K562 (cell line): ENCODE measurements at regions not wholly inside any gene's neighbourhood (a gene's known extent, or its start where the extent isn't known, plus 50 kb on each side); places are given as distances from the start of the nearest gene placed in this dataset.
A peak's percentile ranks its signal among the peaks of the same experiment; 100 is the strongest.

ENCODE experiments used
- BDP1 ChIP-seq: IDR thresholded peaks from 3 replicates; pipeline ENCODE4 v1.6.1; 2011; ENCODE audit not compliant: insufficient read length, insufficient read depth
- CBX5 ChIP-seq: IDR thresholded peaks from 2 replicates; pipeline ENCODE4 v1.6.1; 2014; ENCODE audit warnings: low read depth, borderline replicate concordance
- ELF4 ChIP-seq: fragments of 450-650 bp; formaldehyde crosslinking; IDR thresholded peaks from 2 replicates; pipeline ENCODE4 v1.4.0; 2022; ENCODE audit warnings: missing genetic modification characterization
- FOSL1 ChIP-seq: fragments of 200-800 bp; sonication (Bioruptor generic); conservative IDR thresholded peaks from 2 replicates; pipeline ENCODE4 v1.6.1; 2016; ENCODE audit warnings: missing genetic modification characterization, missing compliant biosample characterization
- FOXJ2 ChIP-seq: fragments of 200-800 bp; sonication (Bioruptor generic); IDR thresholded peaks from 2 replicates; pipeline ENCODE4 v1.6.1; 2016; ENCODE audit warnings: missing genetic modification characterization, missing compliant biosample characterization
- GTF3C2 ChIP-seq: IDR thresholded peaks from 3 replicates; pipeline ENCODE4 v1.6.1; 2011; ENCODE audit warnings: borderline replicate concordance, mild to moderate bottlenecking, moderate library complexity; ENCODE audit not compliant: insufficient read length; ENCODE audit errors: extremely low read depth
- KDM4B ChIP-seq, 2 experiments: fragments of 450-650 bp in 1 of 2; sonication (generic) in 1 of 2; IDR thresholded peaks; 2 replicates each; pipeline ENCODE4 v1.6.1; 2016 to 2017; ENCODE audit warnings: borderline replicate concordance in 2 of 2, antibody characterized with exemption in 1 of 2, low read depth in 1 of 2, mild to moderate bottlenecking in 1 of 2
- LARP7 ChIP-seq: fragments of 450-650 bp; IDR thresholded peaks from 2 replicates; pipeline ENCODE4 v1.6.1; 2016
- NR0B1 ChIP-seq: fragments of 450-650 bp; IDR thresholded peaks from one replicate; pipeline ENCODE4 v1.6.1; 2018; ENCODE audit warnings: mild to moderate bottlenecking, moderate library complexity; ENCODE audit not compliant: partially characterized antibody
- SIX5 ChIP-seq, 2 experiments: IDR thresholded peaks; 2 replicates each; pipeline ENCODE4 v1.6.1; 2011; ENCODE audit warnings: low read length in 2 of 2, borderline replicate concordance in 1 of 2, low read depth in 1 of 2, mild to moderate bottlenecking in 1 of 2, moderate library complexity in 1 of 2; ENCODE audit not compliant: insufficient read depth in 1 of 2
- SMAD1 ChIP-seq: fragments of 150-350 bp; IDR thresholded peaks from 2 replicates; pipeline ENCODE4 v1.6.1; 2014; ENCODE audit warnings: low read length, low read depth; ENCODE audit not compliant: partially characterized antibody
- TAL1 ChIP-seq: fragments of 450-650 bp; IDR thresholded peaks from 2 replicates; pipeline ENCODE4 v1.6.1; 2016; ENCODE audit warnings: mild to moderate bottlenecking
- U2AF1 ChIP-seq: fragments of 200-400 bp; formaldehyde crosslinking; optimal IDR thresholded peaks from 2 replicates; pipeline ENCODE3; 2017; ENCODE audit warnings: mild to moderate bottlenecking, low read depth, low read length, moderate library complexity
- ZFP1 ChIP-seq: fragments of 450-650 bp; formaldehyde crosslinking; IDR thresholded peaks from 2 replicates; pipeline ENCODE4 v1.4.0; 2020; ENCODE audit warnings: mild to moderate bottlenecking, mixed read lengths
- ZNF239 ChIP-seq: fragments of 250-450 bp; sonication (Bioruptor Pico); IDR thresholded peaks from 2 replicates; pipeline ENCODE4 v1.4.0; 2020; ENCODE audit warnings: mild to moderate bottlenecking
- ZNF785 ChIP-seq: fragments of 250-450 bp; sonication (Bioruptor Pico); IDR thresholded peaks from 2 replicates; pipeline ENCODE4 v1.4.0; 2020; ENCODE audit warnings: mild to moderate bottlenecking
- TF ChIP-seq, protein P1 (sequence below): IDR thresholded peaks from 2 replicates; pipeline ENCODE4 v1.6.1; 2014; ENCODE audit warnings: antibody characterized with exemption
- TF ChIP-seq, protein P2 (sequence below): fragments of 250-450 bp; sonication (Bioruptor Pico); IDR thresholded peaks from 2 replicates; pipeline ENCODE4 v1.8.0; 2021; ENCODE audit warnings: mild to moderate bottlenecking, moderate library complexity
- TF ChIP-seq, protein P3 (sequence below): fragments of 450-650 bp; IDR thresholded peaks from 2 replicates; pipeline ENCODE4 v1.7.0; 2016; ENCODE audit warnings: borderline replicate concordance

- TF ChIP-seq, protein P1, sequence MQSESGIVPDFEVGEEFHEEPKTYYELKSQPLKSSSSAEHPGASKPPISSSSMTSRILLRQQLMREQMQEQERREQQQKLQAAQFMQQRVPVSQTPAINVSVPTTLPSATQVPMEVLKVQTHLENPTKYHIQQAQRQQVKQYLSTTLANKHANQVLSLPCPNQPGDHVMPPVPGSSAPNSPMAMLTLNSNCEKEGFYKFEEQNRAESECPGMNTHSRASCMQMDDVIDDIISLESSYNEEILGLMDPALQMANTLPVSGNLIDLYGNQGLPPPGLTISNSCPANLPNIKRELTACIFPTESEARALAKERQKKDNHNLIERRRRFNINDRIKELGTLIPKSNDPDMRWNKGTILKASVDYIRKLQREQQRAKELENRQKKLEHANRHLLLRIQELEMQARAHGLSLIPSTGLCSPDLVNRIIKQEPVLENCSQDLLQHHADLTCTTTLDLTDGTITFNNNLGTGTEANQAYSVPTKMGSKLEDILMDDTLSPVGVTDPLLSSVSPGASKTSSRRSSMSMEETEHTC = no peak
- TF ChIP-seq FOXJ2 = peak; percentile 44; the same call in 1 of the 2 replicates
- TF ChIP-seq LARP7 = no peak
- TF ChIP-seq, protein P2, sequence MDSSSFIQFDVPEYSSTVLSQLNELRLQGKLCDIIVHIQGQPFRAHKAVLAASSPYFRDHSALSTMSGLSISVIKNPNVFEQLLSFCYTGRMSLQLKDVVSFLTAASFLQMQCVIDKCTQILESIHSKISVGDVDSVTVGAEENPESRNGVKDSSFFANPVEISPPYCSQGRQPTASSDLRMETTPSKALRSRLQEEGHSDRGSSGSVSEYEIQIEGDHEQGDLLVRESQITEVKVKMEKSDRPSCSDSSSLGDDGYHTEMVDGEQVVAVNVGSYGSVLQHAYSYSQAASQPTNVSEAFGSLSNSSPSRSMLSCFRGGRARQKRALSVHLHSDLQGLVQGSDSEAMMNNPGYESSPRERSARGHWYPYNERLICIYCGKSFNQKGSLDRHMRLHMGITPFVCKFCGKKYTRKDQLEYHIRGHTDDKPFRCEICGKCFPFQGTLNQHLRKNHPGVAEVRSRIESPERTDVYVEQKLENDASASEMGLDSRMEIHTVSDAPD (CRISPR knock-in tag) = no peak
- no peak; the same call in 1 of the 2 replicates for TF ChIP-seq TAL1
- no peak for TF ChIP-seq SIX5 (IDR thresholded peaks at IDR 0.05; ENCODE audit: borderline replicate concordance in 1 of 2, insufficient read depth in 1 of 2, low read depth in 1 of 2, low read length in 2 of 2)
- TF ChIP-seq GTF3C2 = peak; percentile 98
- no peak for TF ChIP-seq NR0B1
- TF ChIP-seq FOSL1 (tag) = 0 out of 2 replicates have a peak, but pooled peaks have one; percentile 41
- no peak for TF ChIP-seq CBX5
- no peak for TF ChIP-seq KDM4B (IDR thresholded peaks at IDR 0.05; ENCODE audit: borderline replicate concordance in 2 of 2, low read depth in 1 of 2)
- TF ChIP-seq, protein P3, sequence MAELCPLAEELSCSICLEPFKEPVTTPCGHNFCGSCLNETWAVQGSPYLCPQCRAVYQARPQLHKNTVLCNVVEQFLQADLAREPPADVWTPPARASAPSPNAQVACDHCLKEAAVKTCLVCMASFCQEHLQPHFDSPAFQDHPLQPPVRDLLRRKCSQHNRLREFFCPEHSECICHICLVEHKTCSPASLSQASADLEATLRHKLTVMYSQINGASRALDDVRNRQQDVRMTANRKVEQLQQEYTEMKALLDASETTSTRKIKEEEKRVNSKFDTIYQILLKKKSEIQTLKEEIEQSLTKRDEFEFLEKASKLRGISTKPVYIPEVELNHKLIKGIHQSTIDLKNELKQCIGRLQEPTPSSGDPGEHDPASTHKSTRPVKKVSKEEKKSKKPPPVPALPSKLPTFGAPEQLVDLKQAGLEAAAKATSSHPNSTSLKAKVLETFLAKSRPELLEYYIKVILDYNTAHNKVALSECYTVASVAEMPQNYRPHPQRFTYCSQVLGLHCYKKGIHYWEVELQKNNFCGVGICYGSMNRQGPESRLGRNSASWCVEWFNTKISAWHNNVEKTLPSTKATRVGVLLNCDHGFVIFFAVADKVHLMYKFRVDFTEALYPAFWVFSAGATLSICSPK = no peak; the same call in 1 of the 2 replicates
- no peak for TF ChIP-seq U2AF1
- no peak for TF ChIP-seq SMAD1
- no peak for TF ChIP-seq ZNF239 (CRISPR knock-in tag)
- peak; percentile 55 for TF ChIP-seq BDP1
- TF ChIP-seq ELF4 (CRISPR knock-in tag) = no peak
- no peak for TF ChIP-seq ZNF785 (CRISPR knock-in tag)
- no peak for TF ChIP-seq ZFP1
These were observed 106.6 kb downstream of the TRIM27 start (continued) for GRCh38 chr6:28816909-28817807.
